MCF 10A (cell line): ENCODE measurements at regions not wholly inside any gene's neighbourhood (a gene's known extent, or its start where the extent isn't known, plus 50 kb on each side); places are given as distances from the start of the nearest gene placed in this dataset.
"Not testable (repeated sequence)": the region's sequence is repeated elsewhere in the genome, so short reads cannot be mapped to it uniquely, and the experiment has no call there.

Experiments used
- BruUV-seq: library from RNA; stranded (reverse); fragments of 400-500 nt; replicated peaks from 2 replicates; lab custom pipeline; 2021; lab: Mats Ljungman, UMichigan
- CTCF ChIA-PET: fragments of 300-600 bp; sonication (Branson Sonifier 250); formaldehyde crosslinking; extraction: SDS; loops from one replicate; lab custom pipeline; 2021; ENCODE audit warnings: antibody characterized with exemption, inconsistent platforms; lab: Yijun Ruan, JAX
- POLR2A ChIA-PET: fragments of 300-600, 350-650 bp; sonication (Branson Sonifier 250); formaldehyde crosslinking; extraction: SDS; loops from one replicate; lab custom pipeline; 2020; ENCODE audit warnings: antibody characterized with exemption, inconsistent platforms; lab: Yijun Ruan, JAX
- DNase-seq: peaks from one replicate; pipeline ENCODE4 v3.0.0-alpha.2; 2018; ENCODE audit not compliant: unreplicated experiment
- H3K27ac Mint-ChIP-seq: one replicate; pipeline ENCODE4 v1.8.0; 2022; ENCODE audit warnings: mild to moderate bottlenecking, low read depth, mixed read lengths; ENCODE audit not compliant: unreplicated experiment
- H3K27me3 Mint-ChIP-seq: one replicate; pipeline ENCODE4 v1.8.0; 2022; ENCODE audit warnings: mixed read lengths; ENCODE audit not compliant: insufficient read depth, unreplicated experiment
- H3K36me3 Mint-ChIP-seq: one replicate; pipeline ENCODE4 v1.8.0; 2022; ENCODE audit warnings: mild to moderate bottlenecking, moderate library complexity, mixed read lengths; ENCODE audit not compliant: insufficient read depth, unreplicated experiment
- H3K4me1 Mint-ChIP-seq: one replicate; pipeline ENCODE4 v1.8.0; 2022; ENCODE audit warnings: mixed read lengths; ENCODE audit not compliant: insufficient read depth, unreplicated experiment
- H3K4me3 Mint-ChIP-seq: one replicate; pipeline ENCODE4 v1.8.0; 2022; ENCODE audit warnings: mild to moderate bottlenecking, moderate library complexity, mixed read lengths; ENCODE audit not compliant: unreplicated experiment
- H3K9me3 Mint-ChIP-seq: one replicate; pipeline ENCODE4 v1.8.0; 2022; ENCODE audit warnings: mixed read lengths; ENCODE audit not compliant: unreplicated experiment
- intact Hi-C: fragments of 100-400 bp; cut with micrococcal nuclease; formaldehyde crosslinking; loops from 2 replicates; pipeline ENCODE4 v1.14.1; 2022
- TF ChIP-seq, protein P1 (sequence below): fragments of 200-600 bp; IDR thresholded peaks from one replicate; pipeline ENCODE4 v1.8.0; 2022; ENCODE audit warnings: antibody characterized with exemption, mild to moderate bottlenecking; ENCODE audit not compliant: unreplicated experiment

DNA sequence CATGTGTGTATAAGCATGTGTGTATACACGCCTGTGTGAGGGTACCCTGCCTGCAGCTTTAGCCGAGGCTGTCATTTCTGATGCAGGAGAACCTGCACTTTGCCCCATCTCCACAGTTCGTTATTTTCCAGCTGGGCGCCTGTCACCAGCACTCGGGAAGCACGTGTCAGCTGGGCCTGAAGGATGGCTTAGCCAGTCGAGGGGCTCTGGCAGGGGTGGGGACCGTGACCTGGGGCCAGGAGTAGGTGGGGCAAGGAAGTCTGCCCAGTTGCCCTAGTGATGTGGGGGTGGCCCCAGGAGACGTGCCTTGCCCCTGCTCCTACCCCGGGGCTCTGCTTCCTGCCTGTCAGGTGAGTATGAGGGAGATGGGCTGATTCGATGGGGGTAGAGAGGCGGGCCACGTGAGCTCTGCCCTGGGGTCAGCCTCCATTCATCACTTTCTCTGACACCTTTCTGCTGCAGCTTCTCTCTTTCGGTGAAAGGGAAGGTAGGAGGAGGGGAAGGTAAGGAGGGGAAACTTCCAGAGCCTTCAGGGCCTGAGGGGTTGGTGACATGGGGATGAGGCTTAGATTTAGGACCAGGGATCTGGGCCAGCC, 130.6 kb upstream of the SKOR2 start:
- H3K27me3 Mint-ChIP-seq = peaks cover 5% of the 10 kb centered on the region
- H3K4me3 Mint-ChIP-seq = no peak overlapping the region
- no peak overlapping the region for H3K27ac Mint-ChIP-seq
- no peaks in the 10 kb centered on the region for H3K9me3 Mint-ChIP-seq
- POLR2A ChIA-PET = no interaction called here
- DNase-seq = no peak
- H3K4me1 Mint-ChIP-seq = no peaks in the 10 kb centered on the region
- intact Hi-C loops = no loop called here
- TF ChIP-seq, protein P1, sequence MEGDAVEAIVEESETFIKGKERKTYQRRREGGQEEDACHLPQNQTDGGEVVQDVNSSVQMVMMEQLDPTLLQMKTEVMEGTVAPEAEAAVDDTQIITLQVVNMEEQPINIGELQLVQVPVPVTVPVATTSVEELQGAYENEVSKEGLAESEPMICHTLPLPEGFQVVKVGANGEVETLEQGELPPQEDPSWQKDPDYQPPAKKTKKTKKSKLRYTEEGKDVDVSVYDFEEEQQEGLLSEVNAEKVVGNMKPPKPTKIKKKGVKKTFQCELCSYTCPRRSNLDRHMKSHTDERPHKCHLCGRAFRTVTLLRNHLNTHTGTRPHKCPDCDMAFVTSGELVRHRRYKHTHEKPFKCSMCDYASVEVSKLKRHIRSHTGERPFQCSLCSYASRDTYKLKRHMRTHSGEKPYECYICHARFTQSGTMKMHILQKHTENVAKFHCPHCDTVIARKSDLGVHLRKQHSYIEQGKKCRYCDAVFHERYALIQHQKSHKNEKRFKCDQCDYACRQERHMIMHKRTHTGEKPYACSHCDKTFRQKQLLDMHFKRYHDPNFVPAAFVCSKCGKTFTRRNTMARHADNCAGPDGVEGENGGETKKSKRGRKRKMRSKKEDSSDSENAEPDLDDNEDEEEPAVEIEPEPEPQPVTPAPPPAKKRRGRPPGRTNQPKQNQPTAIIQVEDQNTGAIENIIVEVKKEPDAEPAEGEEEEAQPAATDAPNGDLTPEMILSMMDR = no peak
- H3K36me3 Mint-ChIP-seq = no peaks in the 10 kb centered on the region
- CTCF ChIA-PET = interaction anchor here (0.5 kb wide), 1 partner anchor 377 kb away, joined by 3 read pairs; no protein-coding TSS in a partner anchor
- no TSS peak for BruUV-seq

GRCh38 chr18:47380153-47380552, 128.7 kb upstream of the SKOR2 start:
- Mint-ChIP-seq H3K36me3 (no peaks in the 10 kb centered on the region), H3K27me3 (peaks cover 15% of the 10 kb centered on the region), H3K9me3 (no peaks in the 10 kb centered on the region), H3K4me1 (no peaks in the 10 kb centered on the region), H3K4me3 (no peak overlapping the region), H3K27ac (no peak overlapping the region)
- no TSS peak for BruUV-seq
- ChIA-PET CTCF (interaction anchor here (0.6 kb wide), 1 partner anchor 97 kb away, joined by 3 read pairs; no protein-coding TSS in a partner anchor), POLR2A (no interaction called here)
- no peak for DNase-seq
- intact Hi-C loops = no loop called here
- TF ChIP-seq, protein P1 = no peak

- Mint-ChIP-seq H3K9me3 (peaks cover 7% of the 10 kb centered on the region), H3K4me3 (no peak overlapping the region), H3K27me3 (peaks cover 40% of the 10 kb centered on the region), H3K36me3 (no peaks in the 10 kb centered on the region), H3K27ac (no peak overlapping the region), H3K4me1 (no peaks in the 10 kb centered on the region)
- CTCF ChIA-PET = no interaction called here
- no peak for DNase-seq
- intact Hi-C loops = no loop called here
- POLR2A ChIA-PET = no interaction called here
- BruUV-seq = no TSS peak
- TF ChIP-seq, protein P1 = no peak
These were observed 122.0 kb upstream of the SKOR2 start for GRCh38 chr18:47373465-47373864.

GRCh38 chr18:47370052-47370451, 118.6 kb upstream of the SKOR2 start:
- BruUV-seq = no TSS peak
- CTCF ChIA-PET = no interaction called here
- H3K4me1 Mint-ChIP-seq = no peaks in the 10 kb centered on the region

GRCh38 chr18:47354061-47354460, 102.6 kb upstream of the SKOR2 start:
- POLR2A ChIA-PET, H3K27ac Mint-ChIP-seq, H3K4me1 Mint-ChIP-seq, intact Hi-C loops, H3K9me3 Mint-ChIP-seq, BruUV-seq, H3K4me3 Mint-ChIP-seq, DNase-seq, H3K27me3 Mint-ChIP-seq, H3K36me3 Mint-ChIP-seq: not testable (repeated sequence)
- CTCF ChIA-PET = interaction anchor here (0.8 kb wide), 1 partner anchor 760 kb away, joined by 3 read pairs; no protein-coding TSS in a partner anchor

More at GRCh38 chr18:47370052-47370451, 118.6 kb upstream of the SKOR2 start:
- no peaks in the 10 kb centered on the region for H3K36me3 Mint-ChIP-seq
- peak; percentile 20 for DNase-seq
- TF ChIP-seq, protein P1 = no peak
- intact Hi-C loops = no loop called here
- no peak overlapping the region for H3K27ac Mint-ChIP-seq
- no peak overlapping the region for H3K4me3 Mint-ChIP-seq
- POLR2A ChIA-PET = no interaction called here
- H3K27me3 Mint-ChIP-seq = peaks cover 52% of the 10 kb centered on the region
- H3K9me3 Mint-ChIP-seq = peaks cover 7% of the 10 kb centered on the region
